Mesenchymal stem cell (in vitro differentiated cells and primary cell): ENCODE measurements at regions not wholly inside any gene's neighbourhood (a gene's known extent, or its start where the extent isn't known, plus 50 kb on each side); places are given as distances from the start of the nearest gene placed in this dataset.
"Not testable (repeated sequence)": the region's sequence is repeated elsewhere in the genome, so short reads cannot be mapped to it uniquely, and the experiment has no call there.

Source experiments
- DNase-seq: peaks from one replicate; pipeline ENCODE4 v3.0.0-alpha.2; 2013
- H2AFZ ChIP-seq: one replicate; pipeline ENCODE4 v1.6.1; 2013; ENCODE audit warnings: low read depth, mild to moderate bottlenecking, control low read depth, inconsistent platforms, low read length, moderate library complexity
- H2AK5ac ChIP-seq: 2 replicates; pipeline ENCODE4 v1.6.1; 2013; ENCODE audit warnings: low read length, moderate library complexity, mild to moderate bottlenecking, inconsistent platforms; ENCODE audit not compliant: severe bottlenecking
- H2BK120ac ChIP-seq: one replicate; pipeline ENCODE4 v1.6.1; 2013; ENCODE audit warnings: low read depth, mild to moderate bottlenecking, inconsistent platforms, low read length, moderate library complexity
- H2BK12ac ChIP-seq, 2 experiments: one replicate each; pipeline ENCODE4 v1.6.1; 2013; ENCODE audit warnings: inconsistent platforms in 2 of 2, low read length in 2 of 2, mild to moderate bottlenecking in 2 of 2, moderate library complexity in 2 of 2, control low read depth in 1 of 2
- H2BK15ac ChIP-seq: one replicate; pipeline ENCODE4 v1.6.1; 2013; ENCODE audit warnings: mild to moderate bottlenecking, low read depth, inconsistent platforms; ENCODE audit not compliant: poor library complexity, severe bottlenecking
- H2BK5ac ChIP-seq: 2 replicates; pipeline ENCODE4 v1.6.1; 2013; ENCODE audit warnings: low read depth, mild to moderate bottlenecking, low read length, control low read depth, inconsistent platforms; ENCODE audit not compliant: poor library complexity, severe bottlenecking
- H3K14ac ChIP-seq, 2 experiments: one replicate each; pipeline ENCODE4 v1.6.1; 2013; ENCODE audit warnings: inconsistent platforms in 2 of 2, low read length in 2 of 2, control low read depth in 1 of 2, mild to moderate bottlenecking in 1 of 2, moderate library complexity in 1 of 2
- H3K18ac ChIP-seq, 2 experiments: one replicate each; pipeline ENCODE4 v1.6.1; 2013; ENCODE audit warnings: inconsistent platforms in 2 of 2, low read length in 2 of 2, control low read depth in 1 of 2, low read depth in 1 of 2, mild to moderate bottlenecking in 1 of 2
- H3K23ac ChIP-seq, 2 experiments: one replicate each; pipeline ENCODE4 v1.6.1; 2013; ENCODE audit warnings: inconsistent platforms in 2 of 2, low read length in 2 of 2, mild to moderate bottlenecking in 2 of 2, moderate library complexity in 2 of 2, control low read depth in 1 of 2
- H3K27ac ChIP-seq: 2 replicates; pipeline ENCODE4 v1.5.1; 2013; ENCODE audit warnings: mild to moderate bottlenecking, moderate library complexity, low read length, control low read depth, inconsistent platforms; ENCODE audit not compliant: poor library complexity, severe bottlenecking
- H3K27me3 ChIP-seq, 2 experiments: 2 replicates each; pipeline versions ENCODE4 v1.6.1 to v1.7.0; 2013; ENCODE audit warnings: low read length in 2 of 2, mild to moderate bottlenecking in 2 of 2, moderate library complexity in 2 of 2, control low read depth in 1 of 2, inconsistent platforms in 1 of 2; ENCODE audit not compliant: control insufficient read depth in 1 of 2, insufficient read depth in 1 of 2
- H3K36me3 ChIP-seq, 2 experiments: 2 replicates each; pipeline versions ENCODE4 v1.6.1 to v1.7.0; 2013; ENCODE audit warnings: low read length in 2 of 2, control low read depth in 1 of 2, inconsistent platforms in 1 of 2, low read depth in 1 of 2, mild to moderate bottlenecking in 1 of 2; ENCODE audit not compliant: insufficient read depth in 2 of 2, control insufficient read depth in 1 of 2
- H3K4ac ChIP-seq, 2 experiments: one replicate each; pipeline ENCODE4 v1.6.1; 2013; ENCODE audit warnings: inconsistent platforms in 2 of 2, low read length in 2 of 2, mild to moderate bottlenecking in 2 of 2, moderate library complexity in 2 of 2, control low read depth in 1 of 2, low read depth in 1 of 2
- H3K4me1 ChIP-seq: 2 replicates; pipeline ENCODE4 v1.6.1; 2013; ENCODE audit warnings: low read depth, low read length, control low read depth; ENCODE audit not compliant: control insufficient read depth, insufficient read depth
- H3K4me2 ChIP-seq: 2 replicates; pipeline ENCODE4 v1.6.1; 2013; ENCODE audit warnings: low read length, mild to moderate bottlenecking, inconsistent platforms; ENCODE audit not compliant: poor library complexity, severe bottlenecking
- H3K4me3 ChIP-seq, 2 experiments: 2 replicates each; pipeline versions ENCODE4 v1.5.1 to v1.7.0; 2013; ENCODE audit warnings: low read length in 2 of 2, mild to moderate bottlenecking in 2 of 2, control low read depth in 1 of 2, low read depth in 1 of 2; ENCODE audit not compliant: insufficient read depth in 1 of 2
- H3K79me1 ChIP-seq: replicated peaks from 2 replicates; pipeline ENCODE4 v1.6.1; 2013; ENCODE audit warnings: mild to moderate bottlenecking, control low read depth, low read length, inconsistent platforms; ENCODE audit not compliant: poor library complexity, severe bottlenecking
- H3K9ac ChIP-seq: 2 replicates; pipeline ENCODE4 v1.7.0; 2013; ENCODE audit warnings: mild to moderate bottlenecking, low read length, moderate library complexity
- H3K9me3 ChIP-seq: 2 replicates; pipeline ENCODE4 v1.7.0; 2013; ENCODE audit warnings: mild to moderate bottlenecking, low read length; ENCODE audit not compliant: control insufficient read depth
- H4K8ac ChIP-seq: one replicate; pipeline ENCODE4 v1.6.1; 2013; ENCODE audit warnings: inconsistent platforms, mild to moderate bottlenecking, low read length, moderate library complexity
- H4K91ac ChIP-seq: one replicate; pipeline ENCODE4 v1.6.1; 2013; ENCODE audit warnings: mild to moderate bottlenecking, low read length, inconsistent platforms
- WGBS: methylation state at CpG from one replicate; pipeline ENCODE4 v1.1.7; 2013; ENCODE audit warnings: mixed read lengths; 5-methylcytosine and 5-hydroxymethylcytosine counted together

GRCh38 chr12:63495974-63496373 is 172.3 kb downstream of the DPY19L2 start:
- no peaks in the 10 kb centered on the region for H3K36me3 ChIP-seq
- H3K27me3 ChIP-seq, result no peaks in the 10 kb centered on the region
- no peak overlapping the region for H3K23ac ChIP-seq
- H3K14ac ChIP-seq, result no peak overlapping the region
- no peak overlapping the region for H3K18ac ChIP-seq
- H2BK5ac ChIP-seq, result no peak overlapping the region
- H2AFZ ChIP-seq, result no peak overlapping the region
- H4K91ac ChIP-seq, result no peak overlapping the region
- no peaks in the 10 kb centered on the region for H3K79me1 ChIP-seq
- no peak for DNase-seq
- H3K4me3 ChIP-seq, result no peak overlapping the region
- no peak overlapping the region for H3K27ac ChIP-seq
- no peak overlapping the region for H2BK15ac ChIP-seq
- H2AK5ac ChIP-seq, result no peak overlapping the region
- H3K4me2 ChIP-seq, result no peak overlapping the region
- H3K9me3 ChIP-seq, result peaks cover 7% of the 10 kb centered on the region
- no peaks in the 10 kb centered on the region for H3K4me1 ChIP-seq
- H2BK12ac ChIP-seq, result no peak overlapping the region
- H4K8ac ChIP-seq, result no peak overlapping the region
- no peak overlapping the region for H3K9ac ChIP-seq
- no peak overlapping the region for H3K4ac ChIP-seq
- no CpG with 5 or more reads among the region's 1 CpG for WGBS
- H2BK120ac ChIP-seq, result no peak overlapping the region

GRCh38 chr12:63493357-63493756 is 174.9 kb downstream of the DPY19L2 start:
- not testable (repeated sequence) for H3K4ac ChIP-seq, H3K27ac ChIP-seq, H4K91ac ChIP-seq, H4K8ac ChIP-seq, H2AK5ac ChIP-seq, H3K18ac ChIP-seq, H3K4me1 ChIP-seq, H3K9ac ChIP-seq, DNase-seq, H3K27me3 ChIP-seq, H3K4me2 ChIP-seq, H2AFZ ChIP-seq, H3K36me3 ChIP-seq, H2BK12ac ChIP-seq, H2BK5ac ChIP-seq, H3K9me3 ChIP-seq, H2BK15ac ChIP-seq, H2BK120ac ChIP-seq, H3K4me3 ChIP-seq, H3K79me1 ChIP-seq, H3K23ac ChIP-seq, H3K14ac ChIP-seq
- 70% methylated on average over 4 of the region's 4 CpGs for WGBS

DNA sequence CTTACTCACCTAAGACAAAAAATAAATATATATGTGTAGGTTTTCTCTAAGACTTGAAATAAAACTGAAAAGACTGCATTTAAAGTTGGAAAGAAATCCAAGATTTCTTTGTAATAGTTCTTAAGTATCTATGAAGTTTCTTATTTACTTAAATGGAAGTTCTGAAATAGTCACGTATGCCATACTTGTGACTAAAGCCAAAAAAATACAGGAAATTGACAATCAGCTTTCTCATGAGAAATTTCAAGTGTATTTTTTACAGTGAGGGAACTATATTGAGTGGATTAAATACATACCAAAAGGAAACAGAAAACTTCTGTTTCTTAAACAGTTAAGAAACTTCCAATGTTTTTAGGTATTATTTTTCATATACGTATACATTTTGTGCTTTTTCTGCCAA is 188.1 kb downstream of the DPY19L2 start:
- H2AFZ ChIP-seq, result no peak overlapping the region
- H3K14ac ChIP-seq, result no peak overlapping the region
- no peaks in the 10 kb centered on the region for H3K36me3 ChIP-seq
- DNase-seq, result no peak
- no peaks in the 10 kb centered on the region for H3K79me1 ChIP-seq
- H2BK5ac ChIP-seq, result no peak overlapping the region
- no peaks in the 10 kb centered on the region for H3K27me3 ChIP-seq
- no CpG with 5 or more reads among the region's 2 CpGs for WGBS
- no peak overlapping the region for H2AK5ac ChIP-seq
- no peak overlapping the region for H2BK15ac ChIP-seq
- H2BK12ac ChIP-seq, result no peak overlapping the region
- no peak overlapping the region for H3K9ac ChIP-seq
- no peak overlapping the region for H3K4ac ChIP-seq
- no peak overlapping the region for H3K18ac ChIP-seq
- H4K91ac ChIP-seq, result no peak overlapping the region
- H3K23ac ChIP-seq, result no peak overlapping the region
- no peaks in the 10 kb centered on the region for H3K4me1 ChIP-seq
- H3K27ac ChIP-seq, result no peak overlapping the region
- no peaks in the 10 kb centered on the region for H3K9me3 ChIP-seq
- no peak overlapping the region for H4K8ac ChIP-seq
- H3K4me2 ChIP-seq, result no peak overlapping the region
- H3K4me3 ChIP-seq, result no peak overlapping the region
- no peak overlapping the region for H2BK120ac ChIP-seq

DNA sequence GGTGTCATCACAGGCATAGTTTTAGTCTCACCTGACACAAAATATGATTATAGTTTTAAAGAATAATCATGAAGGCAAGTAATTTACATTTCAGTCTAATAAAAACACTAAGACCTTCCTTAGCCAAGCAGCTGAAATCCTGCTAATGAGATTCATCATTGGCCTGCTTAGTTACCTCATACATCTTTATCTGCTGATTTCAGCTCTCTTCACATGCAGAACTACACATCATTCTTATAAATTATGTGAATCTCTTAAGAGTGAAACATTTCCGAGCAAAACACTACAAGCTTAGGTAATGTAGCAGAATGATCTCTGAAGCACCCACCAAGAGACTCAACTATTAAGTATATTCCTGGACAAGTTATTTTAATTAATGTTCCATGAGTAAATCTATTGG is 198.1 kb downstream of the DPY19L2 start:
- Histone ChIP-seq H4K91ac (no peak overlapping the region), H2AK5ac (no peak overlapping the region), H4K8ac (no peak overlapping the region), H3K4ac (no peak overlapping the region), H3K79me1 (no peaks in the 10 kb centered on the region), H2BK120ac (no peak overlapping the region), H2AFZ (no peak overlapping the region), H3K14ac (no peak overlapping the region), H3K18ac (no peak overlapping the region), H3K4me2 (no peak overlapping the region), H2BK12ac (no peak overlapping the region), H2BK15ac (no peak overlapping the region), H3K4me3 (no peak overlapping the region), H3K9ac (no peak overlapping the region), H3K9me3 (peaks cover 8% of the 10 kb centered on the region), H3K4me1 (no peaks in the 10 kb centered on the region), H3K27ac (no peak overlapping the region), H3K36me3 (no peaks in the 10 kb centered on the region), H2BK5ac (no peak overlapping the region), H3K27me3 (no peaks in the 10 kb centered on the region), H3K23ac (no peak overlapping the region)
- no peak for DNase-seq
- WGBS, result no CpG with 5 or more reads among the region's 1 CpG
